AG09319 (cell line): ENCODE measurements at regions not wholly inside any gene's neighbourhood (a gene's known extent, or its start where the extent isn't known, plus 50 kb on each side); places are given as distances from the start of the nearest gene placed in this dataset.

ENCODE experiments used
- DNase-seq: peaks from one replicate; pipeline ENCODE4 v3.0.0-alpha.2; 2010; ENCODE audit warnings: low read depth; ENCODE audit errors: extremely low read depth
- CTCF ChIP-seq: IDR thresholded peaks from 2 replicates; pipeline ENCODE4 v1.5.1; 2011; ENCODE audit warnings: low read depth, mild to moderate bottlenecking, inconsistent platforms, low read length, moderate library complexity

GRCh38 chr20:20849161-20849560 lies 136.7 kb upstream of the RALGAPA2 start:
- DNase-seq: no peak
- no peak for TF ChIP-seq CTCF

- TF ChIP-seq CTCF: no peak
- DNase-seq: no peak
These were observed 135.4 kb upstream of the RALGAPA2 start for GRCh38 chr20:20847814-20848213.

- TF ChIP-seq CTCF: no peak
- no peak for DNase-seq
These were observed 131.5 kb upstream of the RALGAPA2 start for GRCh38 chr20:20843982-20844381.

- no peak for TF ChIP-seq CTCF
- DNase-seq: no peak
These were observed 127.3 kb upstream of the RALGAPA2 start for GRCh38 chr20:20839771-20840170.

GRCh38 chr20:20837574-20838021 lies 125.2 kb upstream of the RALGAPA2 start:
- peak; percentile 65 for TF ChIP-seq CTCF
- peak; percentile 16 for DNase-seq

GRCh38 chr20:20836836-20837235 lies 124.4 kb upstream of the RALGAPA2 start:
- no peak for TF ChIP-seq CTCF

GRCh38 chr20:20835897-20836296 lies 123.5 kb upstream of the RALGAPA2 start:
- DNase-seq: no peak
- no peak for TF ChIP-seq CTCF

More at GRCh38 chr20:20836836-20837235, 124.4 kb upstream of the RALGAPA2 start:
- no peak for DNase-seq

- no peak for DNase-seq
- TF ChIP-seq CTCF: no peak
These were observed 121.6 kb upstream of the RALGAPA2 start for GRCh38 chr20:20834008-20834407.
